ENCODE measurements at regions not wholly inside any gene's neighbourhood (a gene's known extent, or its start where the extent isn't known, plus 50 kb on each side); places are given as distances from the start of the nearest gene placed in this dataset.
"Not testable (repeated sequence)": the region's sequence is repeated elsewhere in the genome, so short reads cannot be mapped to it uniquely, and the experiment has no call there.

- not testable (repeated sequence) for DNase-seq (ENCODE audit: low read depth, low spot score); H3K9me3 ChIP-seq (ENCODE audit: low read depth, low read length); H3K27ac ChIP-seq; H3K36me3 ChIP-seq (ENCODE audit: insufficient read depth, low read length); H3K4me3 ChIP-seq; H3K9ac ChIP-seq (ENCODE audit: insufficient read length)
These were observed 1668.6 kb downstream of the RPIA start for GRCh38 chr2:90359887-90360730.

- not testable (repeated sequence) for H3K27ac ChIP-seq; H3K9ac ChIP-seq (ENCODE audit: insufficient read length); H3K36me3 ChIP-seq (ENCODE audit: insufficient read depth, low read length); H3K9me3 ChIP-seq (ENCODE audit: low read depth, low read length); H3K4me3 ChIP-seq; DNase-seq (ENCODE audit: low read depth, low spot score)
These were observed 1669.2 kb downstream of the RPIA start for GRCh38 chr2:90360731-90361035.

Data from SK-N-MC (cell line).